ENCODE measurements at regions not wholly inside any gene's neighbourhood (a gene's known extent, or its start where the extent isn't known, plus 50 kb on each side); places are given as distances from the start of the nearest gene placed in this dataset.

DNA sequence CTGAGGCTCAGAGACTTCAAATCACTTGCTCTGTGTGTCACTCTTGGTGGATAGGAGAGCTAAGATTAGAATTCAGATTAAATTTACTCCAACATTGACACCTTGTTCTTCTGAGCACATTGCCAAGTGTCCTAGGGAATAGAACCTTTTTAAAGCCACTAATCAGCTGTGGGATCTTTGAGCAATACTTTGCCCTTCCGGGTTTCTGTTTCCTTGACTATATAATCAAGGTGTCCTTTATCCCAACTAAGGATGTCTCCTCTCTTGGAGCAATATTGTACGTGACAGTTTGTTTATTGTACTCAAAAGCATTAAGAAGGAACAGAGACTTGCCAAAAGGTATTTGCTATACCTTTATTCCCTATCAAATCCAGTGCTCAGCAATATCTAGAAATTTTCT is 170.9 kb upstream of the CADPS start:
- CTCF ChIA-PET, result no interaction called here
- Histone ChIP-seq H3K9me3 (ENCODE audit: control extremely low read depth in 1 of 3, control insufficient read depth in 2 of 3, insufficient read depth in 1 of 3, low read length in 2 of 3) (no peaks in the 10 kb centered on the region), H3K36me3 (replicated peaks in 1 of 2; ENCODE audit: control extremely low read depth in 1 of 2, control insufficient read depth in 1 of 2, extremely low read depth in 1 of 2, insufficient read depth in 2 of 2, low read length in 1 of 2) (no peaks in the 10 kb centered on the region), H2AFZ (ENCODE audit: insufficient read depth, low read depth, low read length, poor library complexity, severe bottlenecking) (no peak overlapping the region), H3K4me3 (ENCODE audit: control extremely low read depth in 1 of 5, extremely low read depth in 1 of 5, insufficient read depth in 1 of 5, low read depth in 2 of 5, low read length in 4 of 5) (no peak overlapping the region), H4K20me1 (ENCODE audit: control insufficient read depth, insufficient read depth, low read length, poor library complexity, severe bottlenecking) (no peaks in the 10 kb centered on the region), H3K4me1 (ENCODE audit: control insufficient read depth in 2 of 2, insufficient read depth in 2 of 2, low read length in 2 of 2) (peaks cover 0 to 5% of the 10 kb centered on the region in 2 donors), H3K27me3 (replicated peaks in 1 of 4; ENCODE audit: control extremely low read depth in 1 of 4, control insufficient read depth in 3 of 4, insufficient read depth in 4 of 4, low read length in 3 of 4) (no peaks in the 10 kb centered on the region), H3K79me2 (ENCODE audit: control insufficient read depth, insufficient read depth, low read length) (no peaks in the 10 kb centered on the region), H3K27ac (ENCODE audit: low read length in 2 of 2) (no peak overlapping the region), H3K4me2 (replicated peaks; ENCODE audit: low read depth, low read length, poor library complexity, severe bottlenecking) (no peak overlapping the region), H3K9ac (ENCODE audit: low read length) (no peak overlapping the region)
- no CpG with 5 or more reads among the region's 2 CpGs for whole genome bisulfite sequencing (ENCODE audit: insufficient coverage)
- ATAC-seq (ENCODE audit: low read depth), result no peak
- peaks cover 10% of the 10 kb centered on the region for H3K9me3 Mint-ChIP-seq (ENCODE audit: insufficient read depth)
- H3K27ac Mint-ChIP-seq, result no peak overlapping the region
- H3K4me3 Mint-ChIP-seq, result peak overlapping the region; percentile 15
- peaks cover 25% of the 10 kb centered on the region for H3K4me1 Mint-ChIP-seq
- TF ChIP-seq EZH2 (IDR thresholded peaks at IDR 0.05; ENCODE audit: borderline replicate concordance, insufficient read depth, low read depth, low read length, poor library complexity, severe bottlenecking), result no peak
- TF ChIP-seq, protein P1, sequence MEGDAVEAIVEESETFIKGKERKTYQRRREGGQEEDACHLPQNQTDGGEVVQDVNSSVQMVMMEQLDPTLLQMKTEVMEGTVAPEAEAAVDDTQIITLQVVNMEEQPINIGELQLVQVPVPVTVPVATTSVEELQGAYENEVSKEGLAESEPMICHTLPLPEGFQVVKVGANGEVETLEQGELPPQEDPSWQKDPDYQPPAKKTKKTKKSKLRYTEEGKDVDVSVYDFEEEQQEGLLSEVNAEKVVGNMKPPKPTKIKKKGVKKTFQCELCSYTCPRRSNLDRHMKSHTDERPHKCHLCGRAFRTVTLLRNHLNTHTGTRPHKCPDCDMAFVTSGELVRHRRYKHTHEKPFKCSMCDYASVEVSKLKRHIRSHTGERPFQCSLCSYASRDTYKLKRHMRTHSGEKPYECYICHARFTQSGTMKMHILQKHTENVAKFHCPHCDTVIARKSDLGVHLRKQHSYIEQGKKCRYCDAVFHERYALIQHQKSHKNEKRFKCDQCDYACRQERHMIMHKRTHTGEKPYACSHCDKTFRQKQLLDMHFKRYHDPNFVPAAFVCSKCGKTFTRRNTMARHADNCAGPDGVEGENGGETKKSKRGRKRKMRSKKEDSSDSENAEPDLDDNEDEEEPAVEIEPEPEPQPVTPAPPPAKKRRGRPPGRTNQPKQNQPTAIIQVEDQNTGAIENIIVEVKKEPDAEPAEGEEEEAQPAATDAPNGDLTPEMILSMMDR (IDR thresholded peaks at IDR 0.05), result no peak
- no peak for DNase-seq
- H3K27me3 Mint-ChIP-seq, result no peaks in the 10 kb centered on the region
- POLR2A ChIA-PET, result no interaction called here
- intact Hi-C loops (cut with micrococcal nuclease), result no loop called here

DNA sequence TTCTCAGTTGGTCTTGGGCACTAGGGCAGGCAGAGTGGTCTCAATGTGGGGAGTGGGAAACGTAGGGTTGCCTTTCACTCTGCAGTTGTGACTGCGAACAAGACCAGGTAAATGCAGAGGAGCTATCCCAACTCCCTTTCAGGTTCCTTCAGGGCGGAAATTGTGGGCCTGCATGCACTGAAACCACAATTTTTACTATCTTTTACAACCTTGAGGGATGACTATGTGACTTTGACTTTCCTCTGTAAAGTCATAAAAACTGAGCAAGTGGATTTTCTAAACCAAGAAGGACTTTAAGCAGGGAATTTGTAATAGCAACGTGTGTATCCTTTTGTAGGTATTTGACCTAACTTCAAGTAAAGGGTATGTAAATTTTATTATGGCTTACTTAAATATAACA is 171.4 kb upstream of the CADPS start:
- WGBS (ENCODE audit: insufficient coverage), result no CpG with 5 or more reads among the region's 4 CpGs

More for the DNA sequence above, 171.4 kb upstream of the CADPS start:
- CTCF ChIA-PET, result no interaction called here
- peak overlapping the region; percentile 15 for H3K4me3 Mint-ChIP-seq
- no peak overlapping the region for H3K4me3 ChIP-seq (ENCODE audit: control extremely low read depth in 1 of 5, extremely low read depth in 1 of 5, insufficient read depth in 1 of 5, low read depth in 2 of 5, low read length in 4 of 5)
- no peak overlapping the region for H3K27ac ChIP-seq (ENCODE audit: low read length in 2 of 2)
- no peak for ATAC-seq (ENCODE audit: low read depth)
- no peak overlapping the region for H3K27ac Mint-ChIP-seq
- intact Hi-C loops (cut with micrococcal nuclease), result no loop called here
- H3K4me1 ChIP-seq (ENCODE audit: control insufficient read depth in 2 of 2, insufficient read depth in 2 of 2, low read length in 2 of 2), result peaks cover 0 to 5% of the 10 kb centered on the region in 2 donors
- no peak overlapping the region for H3K9ac ChIP-seq (ENCODE audit: low read length)
- H3K4me1 Mint-ChIP-seq, result peaks cover 25% of the 10 kb centered on the region
- no peaks in the 10 kb centered on the region for H3K79me2 ChIP-seq (ENCODE audit: control insufficient read depth, insufficient read depth, low read length)
- no peak for DNase-seq
- H2AFZ ChIP-seq (ENCODE audit: insufficient read depth, low read depth, low read length, poor library complexity, severe bottlenecking), result no peak overlapping the region
- no peaks in the 10 kb centered on the region for H3K9me3 ChIP-seq (ENCODE audit: control extremely low read depth in 1 of 3, control insufficient read depth in 2 of 3, insufficient read depth in 1 of 3, low read length in 2 of 3)
- no peak overlapping the region for H3K4me2 ChIP-seq (replicated peaks; ENCODE audit: low read depth, low read length, poor library complexity, severe bottlenecking)
- H3K27me3 Mint-ChIP-seq, result no peaks in the 10 kb centered on the region
- no peak for TF ChIP-seq EZH2 (IDR thresholded peaks at IDR 0.05; ENCODE audit: borderline replicate concordance, insufficient read depth, low read depth, low read length, poor library complexity, severe bottlenecking)
- TF ChIP-seq, protein P1 (IDR thresholded peaks at IDR 0.05), result no peak
- H4K20me1 ChIP-seq (ENCODE audit: control insufficient read depth, insufficient read depth, low read length, poor library complexity, severe bottlenecking), result no peaks in the 10 kb centered on the region
- no peaks in the 10 kb centered on the region for H3K36me3 ChIP-seq (replicated peaks in 1 of 2; ENCODE audit: control extremely low read depth in 1 of 2, control insufficient read depth in 1 of 2, extremely low read depth in 1 of 2, insufficient read depth in 2 of 2, low read length in 1 of 2)
- POLR2A ChIA-PET, result no interaction called here
- H3K27me3 ChIP-seq (replicated peaks in 1 of 4; ENCODE audit: control extremely low read depth in 1 of 4, control insufficient read depth in 3 of 4, insufficient read depth in 4 of 4, low read length in 3 of 4), result no peaks in the 10 kb centered on the region
- H3K9me3 Mint-ChIP-seq (ENCODE audit: insufficient read depth), result peaks cover 10% of the 10 kb centered on the region
